ENCODE measurements at regions not wholly inside any gene's neighbourhood (a gene's known extent, or its start where the extent isn't known, plus 50 kb on each side); places are given as distances from the start of the nearest gene placed in this dataset.

GRCh38 chr6:155695495-155695894 lies 239.9 kb upstream of the NOX3 start:
- Mint-ChIP-seq H3K4me1 (no peaks in the 10 kb centered on the region), H3K27me3 (peaks cover 3% of the 10 kb centered on the region), H3K36me3 (no peaks in the 10 kb centered on the region), H3K27ac (no peak overlapping the region), H3K4me3 (no peak overlapping the region), H3K9me3 (no peaks in the 10 kb centered on the region)
- POLR2A ChIA-PET, result no interaction called here
- no peak for ATAC-seq (ENCODE audit: low read depth)
- no peak for DNase-seq

GRCh38 chr6:155694419-155694790 lies 238.8 kb upstream of the NOX3 start:
- H3K4me3 Mint-ChIP-seq, result no peak overlapping the region
- no peaks in the 10 kb centered on the region for H3K9me3 Mint-ChIP-seq
- no peak for ATAC-seq (ENCODE audit: low read depth)
- H3K36me3 Mint-ChIP-seq, result no peaks in the 10 kb centered on the region
- no peak overlapping the region for H3K27ac Mint-ChIP-seq
- H3K4me1 Mint-ChIP-seq, result no peaks in the 10 kb centered on the region
- peaks cover 3% of the 10 kb centered on the region for H3K27me3 Mint-ChIP-seq
- DNase-seq, result no peak
- POLR2A ChIA-PET, result no interaction called here

DNA sequence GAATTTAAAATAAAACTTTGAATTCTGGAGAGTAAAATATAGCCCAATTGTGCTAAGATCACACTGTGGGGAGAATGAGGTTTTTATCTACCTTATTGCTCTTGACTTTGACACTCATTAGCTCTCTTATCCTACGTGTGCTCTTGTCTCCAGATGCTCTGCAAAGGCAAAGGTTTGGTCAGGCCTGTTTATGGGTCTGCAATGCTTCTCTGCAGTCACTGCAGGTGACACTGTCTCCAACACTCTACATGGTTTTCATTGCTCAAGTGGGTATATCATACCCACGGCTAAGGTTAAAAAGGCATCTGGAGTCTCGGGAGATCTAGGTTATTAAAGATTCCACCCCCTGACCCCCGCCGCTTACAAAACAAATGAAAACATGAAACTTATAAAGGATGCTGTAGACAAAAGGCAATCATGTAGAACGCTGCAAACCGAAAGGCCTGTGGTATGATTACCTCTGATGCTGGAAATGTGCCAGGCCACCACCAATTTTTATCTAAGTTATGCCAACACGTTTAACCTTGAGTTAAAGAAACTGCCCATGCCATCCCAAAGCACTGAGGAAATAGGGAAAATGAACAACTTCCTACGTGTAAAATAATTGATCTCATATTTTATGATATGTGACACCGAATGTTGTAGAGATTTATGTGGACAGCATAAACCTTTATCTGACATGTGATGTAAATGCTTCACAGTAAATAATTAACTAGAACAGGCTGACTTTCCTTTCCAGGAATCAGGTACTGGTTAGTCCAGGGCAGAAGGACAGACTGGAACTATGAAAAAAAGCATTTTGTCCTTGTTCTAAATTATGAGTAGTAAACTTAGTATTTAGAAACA lies 238.2 kb upstream of the NOX3 start:
- ATAC-seq (ENCODE audit: low read depth) (no peak), DNase-seq (no peak)
- no peaks in the 10 kb centered on the region for H3K9me3 Mint-ChIP-seq
- no peaks in the 10 kb centered on the region for H3K36me3 Mint-ChIP-seq
- no peak overlapping the region for H3K4me3 Mint-ChIP-seq
- peaks cover 3% of the 10 kb centered on the region for H3K27me3 Mint-ChIP-seq
- POLR2A ChIA-PET, result no interaction called here
- no peaks in the 10 kb centered on the region for H3K4me1 Mint-ChIP-seq
- no peak overlapping the region for H3K27ac Mint-ChIP-seq

DNA sequence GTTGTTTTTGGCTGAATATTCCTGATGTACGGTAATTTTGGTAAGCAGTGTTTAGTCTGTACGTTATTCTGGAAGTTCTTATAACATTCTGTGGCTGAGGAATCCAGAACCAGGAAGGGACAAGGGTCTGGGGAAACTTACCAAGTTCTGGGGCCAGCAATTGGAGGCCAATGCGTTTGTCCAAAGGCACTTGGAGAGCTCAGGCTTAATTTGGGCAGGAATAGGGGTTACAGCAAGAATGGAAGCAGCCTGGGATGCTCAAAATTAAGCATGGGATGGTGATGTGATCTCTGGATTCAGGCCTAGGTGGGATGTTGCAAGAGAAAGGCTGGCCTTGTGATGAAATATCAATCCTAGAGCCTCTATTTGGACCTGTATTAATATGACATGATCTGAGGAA lies 235.2 kb upstream of the NOX3 start:
- no peak overlapping the region for H3K27ac Mint-ChIP-seq
- no peak for ATAC-seq (ENCODE audit: low read depth)
- DNase-seq, result no peak
- H3K36me3 Mint-ChIP-seq, result no peaks in the 10 kb centered on the region
- no peak overlapping the region for H3K4me3 Mint-ChIP-seq
- POLR2A ChIA-PET, result no interaction called here
- H3K27me3 Mint-ChIP-seq, result no peaks in the 10 kb centered on the region
- H3K4me1 Mint-ChIP-seq, result no peaks in the 10 kb centered on the region
- no peaks in the 10 kb centered on the region for H3K9me3 Mint-ChIP-seq

DNA sequence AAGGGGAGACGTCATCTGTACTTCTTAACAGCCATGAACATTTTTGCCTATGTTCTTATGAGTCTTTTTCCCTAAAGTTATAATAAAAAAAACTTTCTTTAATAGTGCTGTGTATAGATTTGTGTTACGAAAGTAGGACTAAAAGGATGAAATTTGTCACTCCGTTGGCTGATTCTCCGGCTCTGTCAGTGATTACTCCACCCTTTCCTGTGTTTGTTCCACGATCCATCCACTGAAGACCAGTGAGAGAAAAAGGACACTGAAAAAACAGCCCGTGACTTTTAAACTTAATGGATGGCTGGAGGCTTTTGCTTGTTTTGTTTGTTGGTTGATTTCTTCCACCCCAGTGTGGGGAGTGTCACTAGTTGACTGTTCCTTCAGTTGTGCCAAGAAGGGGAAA lies 232.0 kb upstream of the NOX3 start:
- no peaks in the 10 kb centered on the region for H3K9me3 Mint-ChIP-seq
- H3K36me3 Mint-ChIP-seq, result no peaks in the 10 kb centered on the region
- DNase-seq (no peak), ATAC-seq (ENCODE audit: low read depth) (no peak)
- POLR2A ChIA-PET, result no interaction called here
- H3K27ac Mint-ChIP-seq, result no peak overlapping the region
- no peaks in the 10 kb centered on the region for H3K4me1 Mint-ChIP-seq
- H3K4me3 Mint-ChIP-seq, result no peak overlapping the region
- H3K27me3 Mint-ChIP-seq, result peaks cover 3% of the 10 kb centered on the region

- Mint-ChIP-seq H3K9me3 (no peaks in the 10 kb centered on the region), H3K4me1 (no peaks in the 10 kb centered on the region), H3K27ac (no peak overlapping the region), H3K4me3 (no peak overlapping the region), H3K27me3 (peaks cover 3% of the 10 kb centered on the region), H3K36me3 (no peaks in the 10 kb centered on the region)
- DNase-seq (no peak), ATAC-seq (ENCODE audit: low read depth) (no peak)
- POLR2A ChIA-PET, result no interaction called here
Observed at GRCh38 chr6:155684416-155685196, 229.0 kb upstream of the NOX3 start.

DNA sequence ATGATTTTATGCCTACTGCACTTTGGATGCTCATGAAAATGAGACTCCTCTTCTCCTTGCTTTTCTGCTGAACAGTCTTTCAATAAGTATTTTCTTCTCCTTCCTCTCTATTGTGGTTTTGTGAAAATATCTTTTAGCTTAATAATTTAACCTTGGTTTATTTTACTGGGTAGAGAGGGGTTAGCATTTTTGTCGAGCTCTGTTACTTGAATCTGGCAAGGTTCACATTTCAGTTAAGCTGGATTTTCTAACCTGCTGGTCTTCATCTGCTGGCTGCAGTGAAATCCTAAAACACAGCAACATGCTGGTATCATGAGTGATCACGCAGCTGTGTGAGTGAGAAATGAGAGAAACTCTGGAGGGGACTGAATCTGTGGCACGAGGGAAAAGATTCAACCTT lies 222.7 kb upstream of the NOX3 start:
- DNase-seq (no peak), ATAC-seq (ENCODE audit: low read depth) (no peak)
- Mint-ChIP-seq H3K36me3 (no peaks in the 10 kb centered on the region), H3K9me3 (no peaks in the 10 kb centered on the region), H3K4me1 (no peaks in the 10 kb centered on the region), H3K4me3 (no peak overlapping the region), H3K27ac (no peak overlapping the region), H3K27me3 (no peaks in the 10 kb centered on the region)
- POLR2A ChIA-PET, result no interaction called here

- H3K36me3 Mint-ChIP-seq, result no peaks in the 10 kb centered on the region
- no peak for DNase-seq
- POLR2A ChIA-PET, result no interaction called here
- H3K27me3 Mint-ChIP-seq, result no peaks in the 10 kb centered on the region
- H3K9me3 Mint-ChIP-seq, result no peaks in the 10 kb centered on the region
- no peaks in the 10 kb centered on the region for H3K4me1 Mint-ChIP-seq
- no peak overlapping the region for H3K4me3 Mint-ChIP-seq
- ATAC-seq (ENCODE audit: low read depth), result no peak
- no peak overlapping the region for H3K27ac Mint-ChIP-seq
Observed at GRCh38 chr6:155676346-155676745, 220.7 kb upstream of the NOX3 start.

GRCh38 chr6:155670655-155671054 lies 215.0 kb upstream of the NOX3 start:
- POLR2A ChIA-PET, result no interaction called here
- ATAC-seq (ENCODE audit: low read depth), result no peak
- Mint-ChIP-seq H3K27ac (no peak overlapping the region), H3K27me3 (no peaks in the 10 kb centered on the region), H3K4me3 (no peak overlapping the region), H3K36me3 (no peaks in the 10 kb centered on the region), H3K4me1 (no peaks in the 10 kb centered on the region), H3K9me3 (no peaks in the 10 kb centered on the region)
- DNase-seq, result no peak

- POLR2A ChIA-PET, result no interaction called here
- Mint-ChIP-seq H3K4me1 (no peaks in the 10 kb centered on the region), H3K27me3 (no peaks in the 10 kb centered on the region), H3K9me3 (peaks cover 4% of the 10 kb centered on the region), H3K4me3 (no peak overlapping the region), H3K36me3 (no peaks in the 10 kb centered on the region), H3K27ac (no peak overlapping the region)
- no peak for ATAC-seq (ENCODE audit: low read depth)
- no peak for DNase-seq
Observed at GRCh38 chr6:155660251-155660977, 204.8 kb upstream of the NOX3 start.

GRCh38 chr6:155656024-155656423 lies 200.4 kb upstream of the NOX3 start:
- POLR2A ChIA-PET, result no interaction called here
- no peaks in the 10 kb centered on the region for H3K4me1 Mint-ChIP-seq
- no peak overlapping the region for H3K27ac Mint-ChIP-seq
- no peaks in the 10 kb centered on the region for H3K27me3 Mint-ChIP-seq
- no peak for DNase-seq
- ATAC-seq (ENCODE audit: low read depth), result no peak
- peaks cover 5% of the 10 kb centered on the region for H3K9me3 Mint-ChIP-seq
- H3K4me3 Mint-ChIP-seq, result no peak overlapping the region
- H3K36me3 Mint-ChIP-seq, result no peaks in the 10 kb centered on the region

- Mint-ChIP-seq H3K4me1 (no peaks in the 10 kb centered on the region), H3K36me3 (no peaks in the 10 kb centered on the region), H3K4me3 (no peak overlapping the region), H3K27me3 (no peaks in the 10 kb centered on the region), H3K27ac (no peak overlapping the region), H3K9me3 (peaks cover 5% of the 10 kb centered on the region)
- DNase-seq (no peak), ATAC-seq (ENCODE audit: low read depth) (no peak)
- POLR2A ChIA-PET, result no interaction called here
Observed at GRCh38 chr6:155654474-155654873, 198.8 kb upstream of the NOX3 start.

DNA sequence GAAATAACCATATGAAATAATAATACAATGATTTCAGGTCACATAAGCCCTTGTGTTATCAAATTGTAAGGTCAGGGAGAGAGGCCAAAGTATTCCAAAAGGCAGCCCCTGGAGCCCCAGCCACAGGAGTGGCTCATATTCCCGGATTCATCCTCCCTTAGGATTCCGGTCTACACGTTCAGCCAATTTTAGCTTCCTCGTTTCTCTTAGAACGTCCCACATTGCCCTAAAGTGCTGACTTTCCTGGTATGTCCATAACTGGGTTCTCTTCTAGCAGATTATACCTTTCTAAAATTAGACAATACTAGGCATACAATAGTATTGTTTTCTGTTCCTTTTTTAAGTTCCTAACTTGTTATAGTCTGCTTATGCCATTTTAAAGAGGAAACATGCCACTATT lies 192.7 kb upstream of the NOX3 start:
- DNase-seq (no peak), ATAC-seq (ENCODE audit: low read depth) (no peak)
- POLR2A ChIA-PET, result no interaction called here
- Mint-ChIP-seq H3K9me3 (peaks cover 1% of the 10 kb centered on the region), H3K27ac (no peak overlapping the region), H3K27me3 (no peaks in the 10 kb centered on the region), H3K4me1 (peaks cover 3% of the 10 kb centered on the region), H3K36me3 (no peaks in the 10 kb centered on the region), H3K4me3 (no peak overlapping the region)

DNA sequence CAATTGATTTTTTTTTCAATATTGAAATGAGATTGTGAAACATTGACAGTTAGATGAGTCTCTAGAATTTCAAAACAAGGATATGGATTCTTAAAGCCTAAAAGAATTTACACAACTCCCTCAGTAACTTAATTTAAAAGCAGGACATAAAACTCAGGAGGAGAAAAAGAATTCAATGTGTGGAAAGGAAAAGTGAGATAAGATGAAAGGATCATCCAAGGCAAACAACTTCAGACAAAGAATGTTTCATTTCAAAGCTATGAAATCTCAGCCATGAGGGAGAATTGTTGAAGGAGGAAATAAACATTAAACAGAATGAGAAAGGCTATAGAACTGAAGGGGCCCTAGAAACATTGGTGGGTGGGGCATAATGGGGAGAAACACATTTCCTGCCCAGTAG lies 191.7 kb upstream of the NOX3 start:
- peaks cover 3% of the 10 kb centered on the region for H3K4me1 Mint-ChIP-seq
- H3K27ac Mint-ChIP-seq, result no peak overlapping the region
- POLR2A ChIA-PET, result no interaction called here
- DNase-seq (no peak), ATAC-seq (ENCODE audit: low read depth) (no peak)
- no peaks in the 10 kb centered on the region for H3K27me3 Mint-ChIP-seq
- peaks cover 1% of the 10 kb centered on the region for H3K9me3 Mint-ChIP-seq
- no peaks in the 10 kb centered on the region for H3K36me3 Mint-ChIP-seq
- H3K4me3 Mint-ChIP-seq, result no peak overlapping the region

Measured in activated naive CD8-positive, alpha-beta T cell treated with anti-CD3 and anti-CD28 coated beads, Interleukin-2, amount 10 ng/mL, durations not matched to agents 7 days and 5 days (primary cell).